Common myeloid progenitor, CD34-positive (primary cell): ENCODE measurements at regions not wholly inside any gene's neighbourhood (a gene's known extent, or its start where the extent isn't known, plus 50 kb on each side); places are given as distances from the start of the nearest gene placed in this dataset.

Experiments
- CTCF ChIA-PET: fragments of 350-600 bp; sonication (Branson Sonifier 250); formaldehyde crosslinking; loops from one replicate; lab custom pipeline; 2021; ENCODE audit warnings: antibody characterized with exemption; lab: Charles Lee
- POLR2A ChIA-PET: fragments of 350-600 bp; sonication (Branson Sonifier 250); formaldehyde crosslinking; loops from one replicate; lab custom pipeline; 2021; ENCODE audit warnings: antibody characterized with exemption; lab: Charles Lee
- DNase-seq, 3 donors: peaks; one replicate each; pipeline versions ENCODE4 v3.0.0 to v3.0.0-alpha.2; 2013
- H3K27ac ChIP-seq, 2 experiments: 1 replicate in 1 of 2; 2 replicates in 1 of 2; pipeline ENCODE4 v1.7.0; 2013; ENCODE audit warnings: inconsistent platforms in 2 of 2, low read length in 2 of 2, mild to moderate bottlenecking in 2 of 2, low read depth in 1 of 2, moderate library complexity in 1 of 2; ENCODE audit not compliant: severe bottlenecking in 2 of 2, insufficient read depth in 1 of 2, poor library complexity in 1 of 2
- H3K27me3 ChIP-seq, 5 experiments: replicated peaks in 2 of 5; 1 replicate in 3 of 5; 2 replicates in 2 of 5; pipeline versions ENCODE4 v1.6.1 to v1.7.0; 2013; ENCODE audit warnings: low read length in 4 of 5, mild to moderate bottlenecking in 2 of 5, moderate library complexity in 2 of 5, inconsistent platforms in 1 of 5; ENCODE audit not compliant: insufficient read depth in 5 of 5, control insufficient read depth in 4 of 5
- H3K36me3 ChIP-seq, 4 experiments: 1 replicate in 2 of 4; 2 replicates in 2 of 4; pipeline versions ENCODE4 v1.6.1 to v1.7.0; 2013; ENCODE audit warnings: low read length in 3 of 4, control low read depth in 1 of 4, mild to moderate bottlenecking in 1 of 4; ENCODE audit not compliant: control insufficient read depth in 4 of 4, insufficient read depth in 4 of 4
- H3K4me1 ChIP-seq, 4 experiments: 1 replicate in 3 of 4; 2 replicates in 1 of 4; pipeline versions ENCODE4 v1.6.1 to v1.7.1; 2013; ENCODE audit warnings: low read length in 3 of 4, mild to moderate bottlenecking in 3 of 4, control low read depth in 1 of 4, inconsistent platforms in 1 of 4, moderate library complexity in 1 of 4; ENCODE audit not compliant: control insufficient read depth in 4 of 4, insufficient read depth in 4 of 4; ENCODE audit errors: control extremely low read depth in 1 of 4
- H3K4me3 ChIP-seq, 7 experiments: 1 replicate in 4 of 7; 2 replicates in 3 of 7; pipeline versions ENCODE4 v1.5.1 to v1.7.0; 2013; ENCODE audit warnings: mild to moderate bottlenecking in 7 of 7, low read length in 6 of 7, moderate library complexity in 6 of 7, inconsistent platforms in 2 of 7, low read depth in 2 of 7, control low read depth in 1 of 7; ENCODE audit not compliant: insufficient read depth in 4 of 7, control insufficient read depth in 1 of 7; ENCODE audit errors: extremely low read depth in 1 of 7
- H3K9me3 ChIP-seq, 5 experiments: 1 replicate in 4 of 5; 2 replicates in 1 of 5; pipeline versions ENCODE4 v1.6.1 to v1.7.1; 2013; ENCODE audit warnings: low read length in 4 of 5, mild to moderate bottlenecking in 2 of 5, inconsistent platforms in 1 of 5, low read depth in 1 of 5, moderate library complexity in 1 of 5; ENCODE audit not compliant: control insufficient read depth in 4 of 5, insufficient read depth in 2 of 5; ENCODE audit errors: control extremely low read depth in 1 of 5
- WGBS: methylation state at CpG from one replicate; pipeline ENCODE4 v1.1.5; 2013; ENCODE audit not compliant: insufficient coverage; 5-methylcytosine and 5-hydroxymethylcytosine counted together

- Histone ChIP-seq H3K4me3 (no peak overlapping the region), H3K36me3 (no peaks in the 10 kb centered on the region), H3K27ac (no peak overlapping the region), H3K27me3 (no peaks in the 10 kb centered on the region), H3K4me1 (no peaks in the 10 kb centered on the region), H3K9me3 (peaks cover 0 to 2% (median 0%) of the 10 kb centered on the region in 5 experiments)
- WGBS = 100% methylated on average over 1 of the region's 2 CpGs
- ChIA-PET CTCF (no interaction called here), POLR2A (no interaction called here)
- no peak for DNase-seq
Measured at GRCh38 chr12:91935296-91935695, 210.3 kb downstream of the BTG1 start.

- WGBS = 67% methylated on average over 1 of the region's 2 CpGs
- Histone ChIP-seq H3K27me3 (no peaks in the 10 kb centered on the region), H3K27ac (no peak overlapping the region), H3K36me3 (no peaks in the 10 kb centered on the region), H3K9me3 (no peaks in the 10 kb centered on the region), H3K4me1 (no peaks in the 10 kb centered on the region), H3K4me3 (no peak overlapping the region)
- CTCF ChIA-PET = no interaction called here
- no peak for DNase-seq
- POLR2A ChIA-PET = no interaction called here
Measured at GRCh38 chr12:91931111-91931510, 214.5 kb downstream of the BTG1 start.

- H3K27ac ChIP-seq = no peak overlapping the region
- H3K4me1 ChIP-seq = no peaks in the 10 kb centered on the region
- ChIA-PET CTCF (no interaction called here), POLR2A (no interaction called here)
- WGBS = no CpG with 5 or more reads among the region's 2 CpGs
- H3K27me3 ChIP-seq = no peaks in the 10 kb centered on the region
- no peaks in the 10 kb centered on the region for H3K36me3 ChIP-seq
- no peak for DNase-seq
- no peak overlapping the region for H3K4me3 ChIP-seq
- H3K9me3 ChIP-seq = peaks cover 0 to 4% (median 0%) of the 10 kb centered on the region in 5 experiments
Measured at GRCh38 chr12:91928501-91928900, 217.1 kb downstream of the BTG1 start.

- POLR2A ChIA-PET = no interaction called here
Measured at GRCh38 chr12:91926848-91927247, 218.8 kb downstream of the BTG1 start.

GRCh38 chr12:91924827-91925226 lies 220.8 kb downstream of the BTG1 start:
- H3K27ac ChIP-seq = no peak overlapping the region
- H3K36me3 ChIP-seq = no peaks in the 10 kb centered on the region
- CTCF ChIA-PET = no interaction called here
- H3K4me3 ChIP-seq = no peak overlapping the region
- no peaks in the 10 kb centered on the region for H3K4me1 ChIP-seq
- no peak for DNase-seq
- POLR2A ChIA-PET = no interaction called here
- peaks cover 0 to 4% (median 0%) of the 10 kb centered on the region in 5 experiments for H3K9me3 ChIP-seq
- H3K27me3 ChIP-seq = no peaks in the 10 kb centered on the region
- WGBS = 100% methylated on average over 2 of the region's 3 CpGs

More at GRCh38 chr12:91926848-91927247, 218.8 kb downstream of the BTG1 start:
- CTCF ChIA-PET = no interaction called here
- H3K36me3 ChIP-seq = no peaks in the 10 kb centered on the region
- no peak overlapping the region for H3K27ac ChIP-seq
- H3K27me3 ChIP-seq = no peaks in the 10 kb centered on the region
- no peaks in the 10 kb centered on the region for H3K4me1 ChIP-seq
- DNase-seq = no peak
- peaks cover 0 to 4% (median 0%) of the 10 kb centered on the region in 5 experiments for H3K9me3 ChIP-seq
- H3K4me3 ChIP-seq = no peak overlapping the region
- no CpG with 5 or more reads among the region's 1 CpG for WGBS

- H3K27ac ChIP-seq = no peak overlapping the region
- no peaks in the 10 kb centered on the region for H3K4me1 ChIP-seq
- WGBS = 98% methylated on average over 23 of the region's 31 CpGs
- peaks cover 0 to 4% (median 0%) of the 10 kb centered on the region in 5 experiments for H3K9me3 ChIP-seq
- ChIA-PET CTCF (no interaction called here), POLR2A (no interaction called here)
- H3K27me3 ChIP-seq = no peaks in the 10 kb centered on the region
- DNase-seq = no peak
- H3K36me3 ChIP-seq = no peaks in the 10 kb centered on the region
- no peak overlapping the region for H3K4me3 ChIP-seq
Measured at GRCh38 chr12:91923864-91924263, 221.8 kb downstream of the BTG1 start.

GRCh38 chr12:91922674-91923073 lies 223.0 kb downstream of the BTG1 start:
- Histone ChIP-seq H3K4me3 (no peak overlapping the region), H3K27me3 (no peaks in the 10 kb centered on the region), H3K36me3 (no peaks in the 10 kb centered on the region), H3K4me1 (no peaks in the 10 kb centered on the region), H3K9me3 (peaks cover 0 to 4% (median 0%) of the 10 kb centered on the region in 5 experiments), H3K27ac (no peak overlapping the region)
- no peak for DNase-seq
- WGBS = 98% methylated on average over 6 of the region's 6 CpGs
- POLR2A ChIA-PET = no interaction called here
- CTCF ChIA-PET = no interaction called here
